ENCODE measurements at regions not wholly inside any gene's neighbourhood (a gene's known extent, or its start where the extent isn't known, plus 50 kb on each side); places are given as distances from the start of the nearest gene placed in this dataset.

- DNase-seq (ENCODE audit: low read depth): no peak
- TF ChIP-seq, protein P1, sequence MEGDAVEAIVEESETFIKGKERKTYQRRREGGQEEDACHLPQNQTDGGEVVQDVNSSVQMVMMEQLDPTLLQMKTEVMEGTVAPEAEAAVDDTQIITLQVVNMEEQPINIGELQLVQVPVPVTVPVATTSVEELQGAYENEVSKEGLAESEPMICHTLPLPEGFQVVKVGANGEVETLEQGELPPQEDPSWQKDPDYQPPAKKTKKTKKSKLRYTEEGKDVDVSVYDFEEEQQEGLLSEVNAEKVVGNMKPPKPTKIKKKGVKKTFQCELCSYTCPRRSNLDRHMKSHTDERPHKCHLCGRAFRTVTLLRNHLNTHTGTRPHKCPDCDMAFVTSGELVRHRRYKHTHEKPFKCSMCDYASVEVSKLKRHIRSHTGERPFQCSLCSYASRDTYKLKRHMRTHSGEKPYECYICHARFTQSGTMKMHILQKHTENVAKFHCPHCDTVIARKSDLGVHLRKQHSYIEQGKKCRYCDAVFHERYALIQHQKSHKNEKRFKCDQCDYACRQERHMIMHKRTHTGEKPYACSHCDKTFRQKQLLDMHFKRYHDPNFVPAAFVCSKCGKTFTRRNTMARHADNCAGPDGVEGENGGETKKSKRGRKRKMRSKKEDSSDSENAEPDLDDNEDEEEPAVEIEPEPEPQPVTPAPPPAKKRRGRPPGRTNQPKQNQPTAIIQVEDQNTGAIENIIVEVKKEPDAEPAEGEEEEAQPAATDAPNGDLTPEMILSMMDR (IDR thresholded peaks at IDR 0.05; ENCODE audit: insufficient read depth, low read depth, low read length, missing control alignments): no peak
- no peak overlapping the region for H3K4me3 ChIP-seq (ENCODE audit: low read length)
Measured at GRCh38 chr13:65445340-65445739, 1784.8 kb downstream of the PCDH9 start.

- TF ChIP-seq, protein P1 (IDR thresholded peaks at IDR 0.05; ENCODE audit: insufficient read depth, low read depth, low read length, missing control alignments): no peak
- H3K4me3 ChIP-seq (ENCODE audit: low read length): no peak overlapping the region
- no peak for DNase-seq (ENCODE audit: low read depth)
Measured at GRCh38 chr13:65435590-65435989, 1794.5 kb downstream of the PCDH9 start.

- H3K4me3 ChIP-seq (ENCODE audit: low read length): no peak overlapping the region
- DNase-seq (ENCODE audit: low read depth): no peak
- TF ChIP-seq, protein P1 (IDR thresholded peaks at IDR 0.05; ENCODE audit: insufficient read depth, low read depth, low read length, missing control alignments): no peak
Measured at GRCh38 chr13:65417953-65418352, 1812.2 kb downstream of the PCDH9 start.

GRCh38 chr13:65416784-65417183 lies 1813.4 kb downstream of the PCDH9 start:
- TF ChIP-seq, protein P1 (IDR thresholded peaks at IDR 0.05; ENCODE audit: insufficient read depth, low read depth, low read length, missing control alignments): no peak
- DNase-seq (ENCODE audit: low read depth): no peak
- no peak overlapping the region for H3K4me3 ChIP-seq (ENCODE audit: low read length)

GRCh38 chr13:65414187-65414586 lies 1815.9 kb downstream of the PCDH9 start:
- no peak for DNase-seq (ENCODE audit: low read depth)
- no peak overlapping the region for H3K4me3 ChIP-seq (ENCODE audit: low read length)
- TF ChIP-seq, protein P1 (IDR thresholded peaks at IDR 0.05; ENCODE audit: insufficient read depth, low read depth, low read length, missing control alignments): no peak

GRCh38 chr13:65411521-65411920 lies 1818.6 kb downstream of the PCDH9 start:
- TF ChIP-seq, protein P1 (IDR thresholded peaks at IDR 0.05; ENCODE audit: insufficient read depth, low read depth, low read length, missing control alignments): no peak
- no peak overlapping the region for H3K4me3 ChIP-seq (ENCODE audit: low read length)
- DNase-seq (ENCODE audit: low read depth): no peak

DNA sequence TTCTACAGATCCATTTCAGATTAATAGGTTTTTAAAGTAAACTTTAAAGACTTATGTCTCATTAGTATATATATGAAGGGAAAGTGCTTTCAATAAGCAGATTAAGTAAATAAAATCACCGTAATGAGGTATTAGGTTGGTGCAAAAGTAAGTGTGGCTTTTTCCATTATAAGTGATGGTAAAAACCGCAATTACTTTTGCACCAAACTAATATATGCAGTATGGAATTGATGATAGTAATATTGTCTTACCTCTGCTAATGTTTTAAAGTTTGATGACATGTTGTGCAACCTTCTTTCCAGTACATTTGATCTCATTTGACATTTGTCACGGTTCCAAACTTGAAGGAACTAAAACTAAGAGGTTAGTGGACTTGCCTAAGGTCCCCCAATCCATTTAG lies 1819.3 kb downstream of the PCDH9 start:
- H3K4me3 ChIP-seq (ENCODE audit: low read length): no peak overlapping the region
- TF ChIP-seq, protein P1 (IDR thresholded peaks at IDR 0.05; ENCODE audit: insufficient read depth, low read depth, low read length, missing control alignments): no peak
- no peak for DNase-seq (ENCODE audit: low read depth)

Measured in epithelial cell of esophagus (primary cell).